Left ventricle myocardium inferior (tissue), 1 donor: ENCODE measurements at regions not wholly inside any gene's neighbourhood (a gene's known extent, or its start where the extent isn't known, plus 50 kb on each side); places are given as distances from the start of the nearest gene placed in this dataset.
A peak's percentile ranks its signal among the peaks of the same experiment; 100 is the strongest.
"Not testable (repeated sequence)": the region's sequence is repeated elsewhere in the genome, so short reads cannot be mapped to it uniquely, and the experiment has no call there.

Experiments
- DNase-seq: peaks from one replicate; pipeline ENCODE4 v3.0.0-alpha.2; 2020
- H3K27ac ChIP-seq: fragments of 200-600 bp; replicated peaks from 2 replicates; pipeline ENCODE4 v1.8.0; 2021
- H3K27me3 ChIP-seq: fragments of 200-600 bp; 2 replicates; pipeline ENCODE4 v1.8.0; 2021; ENCODE audit warnings: low read depth
- H3K36me3 ChIP-seq: fragments of 200-600 bp; 2 replicates; pipeline ENCODE4 v1.8.0; 2021
- H3K4me1 ChIP-seq: fragments of 200-600 bp; 2 replicates; pipeline ENCODE4 v1.8.0; 2021
- H3K4me3 ChIP-seq: fragments of 200-600 bp; 2 replicates; pipeline ENCODE4 v1.8.0; 2021; ENCODE audit warnings: mild to moderate bottlenecking, moderate library complexity
- H3K9me3 ChIP-seq: fragments of 200-600 bp; replicated peaks from 2 replicates; pipeline ENCODE4 v1.8.0; 2021
- CTCF ChIP-seq: fragments of 200-600 bp; IDR thresholded peaks from 2 replicates; pipeline ENCODE4 v1.8.0; 2021; ENCODE audit warnings: antibody characterized with exemption, mild to moderate bottlenecking, borderline replicate concordance
- intact Hi-C: fragments of 100-400 bp; cut with micrococcal nuclease; formaldehyde crosslinking; loops from one replicate; pipeline ENCODE4 v1.11.0; 2022
- donor health status: DM: no; HTN: yes; CAD: no; lungs with severe emphysema.

GRCh38 chr10:63684257-63684936 lies 163.2 kb downstream of the REEP3 start:
- Histone ChIP-seq H3K36me3 (no peaks in the 10 kb centered on the region), H3K27me3 (no peaks in the 10 kb centered on the region), H3K4me3 (no peak overlapping the region), H3K9me3 (no peaks in the 10 kb centered on the region), H3K4me1 (peaks cover 16% of the 10 kb centered on the region), H3K27ac (no peak overlapping the region)
- intact Hi-C loops = no loop called here
- TF ChIP-seq CTCF = no peak
- no peak for DNase-seq

- H3K36me3 ChIP-seq = no peaks in the 10 kb centered on the region
- no peak overlapping the region for H3K4me3 ChIP-seq
- TF ChIP-seq CTCF = no peak
- no peak for DNase-seq
- peaks cover 15% of the 10 kb centered on the region for H3K4me1 ChIP-seq
- no peaks in the 10 kb centered on the region for H3K27me3 ChIP-seq
- intact Hi-C loops = no loop called here
- H3K9me3 ChIP-seq = no peaks in the 10 kb centered on the region
- H3K27ac ChIP-seq = no peak overlapping the region
These were observed 168.6 kb downstream of the REEP3 start for GRCh38 chr10:63689768-63690167.

GRCh38 chr10:63692220-63692896 lies 171.2 kb downstream of the REEP3 start:
- DNase-seq = no peak
- Histone ChIP-seq H3K36me3 (no peaks in the 10 kb centered on the region), H3K27ac (peak overlapping the region; percentile 68), H3K9me3 (no peaks in the 10 kb centered on the region), H3K4me1 (peaks cover 15% of the 10 kb centered on the region), H3K27me3 (no peaks in the 10 kb centered on the region), H3K4me3 (no peak overlapping the region)
- TF ChIP-seq CTCF = no peak
- intact Hi-C loops = no loop called here

GRCh38 chr10:63693021-63693420 lies 171.8 kb downstream of the REEP3 start:
- H3K27me3 ChIP-seq, intact Hi-C loops, H3K4me3 ChIP-seq, DNase-seq, H3K9me3 ChIP-seq, H3K36me3 ChIP-seq: not testable (repeated sequence)
- peaks cover 15% of the 10 kb centered on the region for H3K4me1 ChIP-seq
- H3K27ac ChIP-seq = peak overlapping the region; percentile 68

- no peak for DNase-seq
- no peak for TF ChIP-seq CTCF
- Histone ChIP-seq H3K27me3 (no peaks in the 10 kb centered on the region), H3K9me3 (no peaks in the 10 kb centered on the region), H3K4me1 (peaks cover 46% of the 10 kb centered on the region), H3K4me3 (no peak overlapping the region), H3K27ac (no peak overlapping the region), H3K36me3 (no peaks in the 10 kb centered on the region)
- intact Hi-C loops = no loop called here
These were observed 175.0 kb downstream of the REEP3 start for GRCh38 chr10:63696205-63696604.
